Endothelial cell of umbilical vein (primary cell): ENCODE measurements at regions not wholly inside any gene's neighbourhood (a gene's known extent, or its start where the extent isn't known, plus 50 kb on each side); places are given as distances from the start of the nearest gene placed in this dataset.

Experiments
- BruUV-seq: library from RNA; stranded (reverse); fragments of 400-500 nt; replicated peaks from 2 replicates; lab custom pipeline; 2021; lab: Mats Ljungman, UMichigan
- CTCF ChIA-PET: fragments of 300-600, 350-600 bp; sonication (Branson Sonifier 250); formaldehyde crosslinking; loops from one replicate; lab custom pipeline; 2021; ENCODE audit warnings: antibody characterized with exemption, inconsistent platforms; lab: Charles Lee
- POLR2A ChIA-PET: fragments of 300-600, 350-600 bp; sonication (Branson Sonifier 250); formaldehyde crosslinking; loops from one replicate; lab custom pipeline; 2021; ENCODE audit warnings: antibody characterized with exemption, inconsistent platforms; lab: Charles Lee
- DNase-seq: peaks from one replicate; pipeline ENCODE4 v3.0.0-alpha.2; 2011; ENCODE audit warnings: low read depth, low spot score
- FAIRE-seq: peaks from 2 replicates; lab custom pipeline; 2011; peaks lifted over from hg19 to GRCh38; lab: Jason Lieb, UNC
- H2AFZ ChIP-seq: 2 replicates; pipeline ENCODE4 v1.6.0; 2012; ENCODE audit warnings: low read depth, low read length, control low read depth, inconsistent platforms
- H3K27ac ChIP-seq: 2 replicates; pipeline ENCODE4 v1.5.1; 2011; ENCODE audit warnings: low read depth, mild to moderate bottlenecking, control low read depth, low read length, moderate library complexity; ENCODE audit not compliant: insufficient read depth
- H3K27me3 ChIP-seq, 2 experiments: 2 replicates each; pipeline versions ENCODE4 v1.6.0 to v1.6.1; 2011; ENCODE audit warnings: low read length in 2 of 2, mixed read lengths in 1 of 2; ENCODE audit not compliant: control insufficient read depth in 2 of 2, insufficient read depth in 2 of 2
- H3K36me3 ChIP-seq, 2 experiments: 2 replicates in 1 of 2; 3 replicates in 1 of 2; pipeline ENCODE4 v1.5.1; 2011; ENCODE audit warnings: low read length in 2 of 2, mild to moderate bottlenecking in 1 of 2, moderate library complexity in 1 of 2; ENCODE audit not compliant: control insufficient read depth in 2 of 2, insufficient read depth in 2 of 2; ENCODE audit errors: extremely low read depth in 1 of 2
- H3K4me1 ChIP-seq: 3 replicates; pipeline ENCODE4 v1.5.1; 2011; ENCODE audit warnings: mild to moderate bottlenecking, low read length; ENCODE audit not compliant: control insufficient read depth, insufficient read depth; ENCODE audit errors: extremely low read depth
- H3K4me2 ChIP-seq: 2 replicates; pipeline ENCODE4 v1.6.1; 2011; ENCODE audit warnings: low read length, control low read depth, mixed read lengths; ENCODE audit not compliant: insufficient read depth
- H3K4me3 ChIP-seq, 3 experiments: fragments of 200-600 bp in 1 of 3; sonication (generic), shearing (Covaris generic) in 1 of 3; replicated peaks in 1 of 3; 2 replicates each; pipeline ENCODE4 v1.5.1; 2011 to 2016; ENCODE audit warnings: control low read depth in 3 of 3, low read length in 3 of 3, mild to moderate bottlenecking in 2 of 3, inconsistent platforms in 1 of 3, low read depth in 1 of 3, moderate library complexity in 1 of 3; ENCODE audit not compliant: insufficient read depth in 1 of 3
- H3K79me2 ChIP-seq: 2 replicates; pipeline ENCODE4 v1.6.0; 2012; ENCODE audit warnings: low read length, inconsistent platforms; ENCODE audit not compliant: control insufficient read depth, insufficient read depth
- H3K9ac ChIP-seq: replicated peaks from 2 replicates; pipeline ENCODE3; 2011; ENCODE audit warnings: low read length, control low read depth; ENCODE audit not compliant: insufficient read depth; ENCODE audit errors: extremely low read depth
- H3K9me1 ChIP-seq: replicated peaks from 3 replicates; pipeline ENCODE4 v1.6.0; 2011; ENCODE audit warnings: mild to moderate bottlenecking, low read length; ENCODE audit not compliant: control insufficient read depth, insufficient read depth; ENCODE audit errors: extremely low read depth
- H3K9me3 ChIP-seq: replicated peaks from 2 replicates; pipeline ENCODE4 v1.5.1; 2012; ENCODE audit warnings: low read length, inconsistent platforms; ENCODE audit not compliant: control insufficient read depth, insufficient read depth
- H4K20me1 ChIP-seq: replicated peaks from 2 replicates; pipeline ENCODE3; 2011; ENCODE audit warnings: mild to moderate bottlenecking, low read length; ENCODE audit not compliant: control insufficient read depth, insufficient read depth; ENCODE audit errors: extremely low read depth
- EZH2 ChIP-seq: IDR thresholded peaks from 2 replicates; pipeline ENCODE4 v1.6.1; 2012; ENCODE audit warnings: borderline replicate concordance, low read depth, mild to moderate bottlenecking, moderate library complexity, low read length, inconsistent platforms; ENCODE audit not compliant: severe bottlenecking
- FOS ChIP-seq: IDR thresholded peaks from 2 replicates; pipeline ENCODE4 v1.6.1; 2011; ENCODE audit warnings: mild to moderate bottlenecking, low read length, moderate library complexity, borderline replicate concordance; ENCODE audit not compliant: insufficient read depth
- GATA2 ChIP-seq: IDR thresholded peaks from 2 replicates; pipeline ENCODE4 v1.7.0; 2011; ENCODE audit warnings: low read depth, mild to moderate bottlenecking, moderate library complexity, mixed read lengths, low read length; ENCODE audit not compliant: insufficient read length, insufficient read depth
- JUN ChIP-seq: IDR thresholded peaks from 2 replicates; pipeline ENCODE4 v1.6.1; 2011; ENCODE audit warnings: borderline replicate concordance, low read depth; ENCODE audit not compliant: insufficient read length, insufficient read depth
- MYC ChIP-seq: IDR thresholded peaks from one replicate; pipeline ENCODE4 v1.6.1; 2011; ENCODE audit warnings: mild to moderate bottlenecking, low read depth, low read length
- POLR2A ChIP-seq: IDR thresholded peaks from 2 replicates; pipeline ENCODE4 v1.6.1; 2012; ENCODE audit warnings: low read depth, mild to moderate bottlenecking, control low read depth, low read length
- POLR2AphosphoS5 ChIP-seq: IDR thresholded peaks from 2 replicates; pipeline ENCODE4 v1.6.1; 2012; ENCODE audit warnings: low read depth, mild to moderate bottlenecking, control low read depth, low read length, moderate library complexity; ENCODE audit not compliant: insufficient read depth
- dilution Hi-C: fragments of 300-500 bp; cut with MboI; formaldehyde crosslinking; loops from one replicate; pipeline ENCODE4 v1.15.0; 2019; ENCODE audit warnings: low sequenced_read_pairs; ENCODE audit not compliant: extremely low pct_ligation_motif_present
- intact Hi-C: fragments of 100-400 bp; cut with micrococcal nuclease; formaldehyde crosslinking; loops from one replicate; pipeline ENCODE4 v1.10.0; 2022
- TF ChIP-seq, protein P1 (sequence below): IDR thresholded peaks from 2 replicates; pipeline ENCODE4 v1.6.1; 2011; ENCODE audit not compliant: insufficient read depth, insufficient read length
- TF ChIP-seq, protein P2 (sequence below), 2 donors: IDR thresholded peaks; 1 replicate in 1 of 2; 2 replicates in 1 of 2; pipeline ENCODE4 v1.5.1; 2011; ENCODE audit warnings: low read length in 2 of 2, mild to moderate bottlenecking in 2 of 2, moderate library complexity in 2 of 2, control low read depth in 1 of 2, inconsistent platforms in 1 of 2, low read depth in 1 of 2; ENCODE audit not compliant: insufficient read depth in 1 of 2; ENCODE audit errors: extremely low read depth in 1 of 2

DNA sequence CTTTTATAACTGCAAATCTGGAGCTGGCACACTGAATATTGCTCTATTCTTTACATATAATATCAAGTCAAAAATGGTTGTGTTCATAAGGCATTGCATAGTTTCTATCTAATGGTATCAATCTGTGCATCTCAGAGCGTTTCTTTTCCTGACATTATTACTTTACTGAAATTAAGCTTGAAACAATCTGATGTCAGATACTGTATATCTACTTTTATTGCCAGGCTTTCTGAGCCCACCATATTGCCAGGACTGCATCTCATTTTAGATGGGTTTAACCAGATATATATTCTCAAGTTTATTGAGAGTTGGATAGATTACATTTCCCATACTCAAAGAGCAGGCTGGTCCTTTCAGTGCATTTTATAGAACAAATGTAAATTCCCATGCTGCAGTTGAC, 122.7 kb upstream of the MEIS2 start:
- no peaks in the 10 kb centered on the region for H3K9me1 ChIP-seq
- no peak overlapping the region for H3K4me2 ChIP-seq
- ChIA-PET CTCF (no interaction called here), POLR2A (no interaction called here)
- no peaks in the 10 kb centered on the region for H3K36me3 ChIP-seq
- no TSS peak for BruUV-seq
- dilution Hi-C loops = no loop called here
- H3K4me1 ChIP-seq = no peaks in the 10 kb centered on the region
- H3K4me3 ChIP-seq = no peak overlapping the region
- FAIRE-seq (no peak), DNase-seq (no peak)
- no peaks in the 10 kb centered on the region for H3K9me3 ChIP-seq
- intact Hi-C loops = no loop called here
- no peaks in the 10 kb centered on the region for H3K79me2 ChIP-seq
- no peak for TF ChIP-seq GATA2
- TF ChIP-seq FOS = no peak
- TF ChIP-seq POLR2A = no peak
- no peak for TF ChIP-seq MYC
- TF ChIP-seq, protein P1, sequence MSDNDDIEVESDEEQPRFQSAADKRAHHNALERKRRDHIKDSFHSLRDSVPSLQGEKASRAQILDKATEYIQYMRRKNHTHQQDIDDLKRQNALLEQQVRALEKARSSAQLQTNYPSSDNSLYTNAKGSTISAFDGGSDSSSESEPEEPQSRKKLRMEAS = no peak
- no peak for TF ChIP-seq JUN
- TF ChIP-seq EZH2 = no peak
- TF ChIP-seq POLR2AphosphoS5 = no peak
- TF ChIP-seq, protein P2, sequence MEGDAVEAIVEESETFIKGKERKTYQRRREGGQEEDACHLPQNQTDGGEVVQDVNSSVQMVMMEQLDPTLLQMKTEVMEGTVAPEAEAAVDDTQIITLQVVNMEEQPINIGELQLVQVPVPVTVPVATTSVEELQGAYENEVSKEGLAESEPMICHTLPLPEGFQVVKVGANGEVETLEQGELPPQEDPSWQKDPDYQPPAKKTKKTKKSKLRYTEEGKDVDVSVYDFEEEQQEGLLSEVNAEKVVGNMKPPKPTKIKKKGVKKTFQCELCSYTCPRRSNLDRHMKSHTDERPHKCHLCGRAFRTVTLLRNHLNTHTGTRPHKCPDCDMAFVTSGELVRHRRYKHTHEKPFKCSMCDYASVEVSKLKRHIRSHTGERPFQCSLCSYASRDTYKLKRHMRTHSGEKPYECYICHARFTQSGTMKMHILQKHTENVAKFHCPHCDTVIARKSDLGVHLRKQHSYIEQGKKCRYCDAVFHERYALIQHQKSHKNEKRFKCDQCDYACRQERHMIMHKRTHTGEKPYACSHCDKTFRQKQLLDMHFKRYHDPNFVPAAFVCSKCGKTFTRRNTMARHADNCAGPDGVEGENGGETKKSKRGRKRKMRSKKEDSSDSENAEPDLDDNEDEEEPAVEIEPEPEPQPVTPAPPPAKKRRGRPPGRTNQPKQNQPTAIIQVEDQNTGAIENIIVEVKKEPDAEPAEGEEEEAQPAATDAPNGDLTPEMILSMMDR (IDR thresholded peaks at IDR 0.05; ENCODE audit: extremely low read depth in 1 of 2, insufficient read depth in 1 of 2, low read depth in 1 of 2, low read length in 2 of 2) = no peak
- no peaks in the 10 kb centered on the region for H4K20me1 ChIP-seq
- no peak overlapping the region for H3K27ac ChIP-seq
- H3K27me3 ChIP-seq = no peaks in the 10 kb centered on the region
- H2AFZ ChIP-seq = no peak overlapping the region
- no peak overlapping the region for H3K9ac ChIP-seq
